ENCODE measurements at regions not wholly inside any gene's neighbourhood (a gene's known extent, or its start where the extent isn't known, plus 50 kb on each side); places are given as distances from the start of the nearest gene placed in this dataset.

DNA sequence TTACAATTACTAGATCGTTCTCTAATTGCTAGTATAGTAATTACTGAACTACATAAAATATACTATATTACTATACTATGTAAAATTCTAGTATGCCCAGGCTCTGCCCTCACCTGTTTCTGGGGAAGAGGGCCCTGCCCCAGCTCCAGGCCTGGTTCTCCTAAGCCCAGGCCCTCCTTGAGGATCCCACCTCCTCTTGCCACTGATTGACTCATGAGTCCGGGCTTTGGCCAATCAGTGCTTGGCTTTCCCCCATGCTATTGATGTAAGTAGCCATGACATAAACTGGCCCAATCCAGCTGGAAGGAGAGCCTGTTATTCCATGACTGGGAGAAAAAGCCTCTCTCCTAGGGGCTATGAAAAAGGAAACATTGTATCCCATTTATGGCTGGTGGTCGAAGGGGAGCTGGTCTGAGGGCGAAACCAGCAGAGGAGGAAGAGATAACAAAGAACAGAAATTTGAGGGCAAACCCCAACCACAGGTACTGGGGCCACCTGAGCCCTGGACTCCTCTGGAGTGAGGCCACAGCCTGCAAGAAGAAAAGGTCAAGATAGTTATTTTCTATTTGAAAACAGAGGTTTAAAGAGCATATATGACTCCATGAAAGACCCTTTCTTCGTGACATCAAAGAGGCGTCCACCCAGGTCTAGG is 129.3 kb upstream of the CD93 start:
- H3K9me3 Mint-ChIP-seq: peaks cover 6% of the 10 kb centered on the region
- no peak overlapping the region for H3K27ac Mint-ChIP-seq
- ATAC-seq: no peak
- DNase-seq (ENCODE audit: low spot score in 2 of 2): no peak
- no peak overlapping the region for H3K4me3 Mint-ChIP-seq
- no peaks in the 10 kb centered on the region for H3K4me1 Mint-ChIP-seq
- H3K36me3 Mint-ChIP-seq: no peaks in the 10 kb centered on the region

GRCh38 chr20:23214903-23215302 is 128.8 kb upstream of the CD93 start:
- DNase-seq (ENCODE audit: low spot score in 2 of 2): no peak
- Mint-ChIP-seq H3K4me3 (no peak overlapping the region), H3K27ac (no peak overlapping the region), H3K9me3 (peaks cover 4% of the 10 kb centered on the region), H3K4me1 (no peaks in the 10 kb centered on the region), H3K36me3 (no peaks in the 10 kb centered on the region)
- ATAC-seq: no peak

DNA sequence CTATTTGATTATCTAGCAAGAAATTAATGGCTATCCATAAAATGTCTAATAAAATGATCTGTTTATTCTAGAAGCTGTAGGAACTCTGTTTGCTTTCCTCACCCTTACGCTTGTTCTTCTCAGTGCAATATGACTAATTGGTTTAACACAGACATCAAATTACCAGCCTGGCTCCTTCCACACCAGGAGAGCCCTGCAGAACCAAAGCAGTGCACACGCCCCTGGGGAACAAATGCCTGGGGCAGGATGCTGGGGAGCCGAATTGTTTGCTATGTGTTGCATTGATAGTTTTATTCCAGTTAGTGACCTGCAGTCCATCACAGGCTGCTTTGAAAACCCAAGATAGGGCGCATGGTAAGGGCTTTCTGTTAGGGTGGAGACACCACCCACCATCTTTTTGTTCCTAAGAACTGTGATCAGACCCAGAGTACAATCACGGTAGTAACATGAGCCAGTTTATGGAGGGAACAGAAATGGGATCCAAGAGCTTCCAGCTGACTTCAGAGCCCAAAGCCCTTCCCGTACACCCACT is 126.4 kb upstream of the CD93 start:
- DNase-seq (ENCODE audit: low spot score in 2 of 2) (peak in 1 of 2 donors; percentile 6), ATAC-seq (no peak)
- Mint-ChIP-seq H3K9me3 (no peaks in the 10 kb centered on the region), H3K36me3 (no peaks in the 10 kb centered on the region), H3K27ac (no peak overlapping the region), H3K4me1 (no peaks in the 10 kb centered on the region), H3K4me3 (no peak overlapping the region)

GRCh38 chr20:23212011-23212410 is 125.9 kb upstream of the CD93 start:
- H3K27ac Mint-ChIP-seq: no peak overlapping the region
- DNase-seq (ENCODE audit: low spot score in 2 of 2) (peak in 1 of 2 donors; percentile 4), ATAC-seq (no peak)
- no peaks in the 10 kb centered on the region for H3K4me1 Mint-ChIP-seq
- H3K4me3 Mint-ChIP-seq: no peak overlapping the region
- H3K9me3 Mint-ChIP-seq: no peaks in the 10 kb centered on the region
- H3K36me3 Mint-ChIP-seq: no peaks in the 10 kb centered on the region

DNA sequence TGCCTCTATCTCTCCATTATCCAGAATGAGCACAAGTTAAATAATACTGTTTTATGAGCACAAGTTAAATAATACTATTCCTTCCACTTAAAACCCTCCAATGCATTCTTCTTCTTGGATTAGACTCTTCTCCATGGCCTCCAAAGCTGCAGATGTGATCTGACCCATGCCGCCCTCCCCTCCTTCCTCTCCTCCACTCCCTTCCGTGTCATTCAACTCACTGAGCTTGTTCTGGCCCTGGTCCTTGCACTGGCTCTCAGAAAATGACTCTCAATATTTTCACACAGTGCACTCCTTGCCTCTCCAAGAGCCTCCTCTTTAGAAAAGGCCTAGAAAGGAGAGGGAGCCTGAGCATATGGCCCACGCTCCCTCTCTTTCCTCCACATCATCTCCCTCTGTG is 125.0 kb upstream of the CD93 start:
- Mint-ChIP-seq H3K9me3 (no peaks in the 10 kb centered on the region), H3K4me3 (no peak overlapping the region), H3K27ac (no peak overlapping the region), H3K4me1 (no peaks in the 10 kb centered on the region), H3K36me3 (no peaks in the 10 kb centered on the region)
- ATAC-seq (no peak), DNase-seq (ENCODE audit: low spot score in 2 of 2) (peak in 1 of 2 donors; percentile 29)

- H3K27ac Mint-ChIP-seq: no peak overlapping the region
- H3K4me3 Mint-ChIP-seq: no peak overlapping the region
- no peaks in the 10 kb centered on the region for H3K9me3 Mint-ChIP-seq
- peak in 1 of 2 donors; percentile 17 for DNase-seq (ENCODE audit: low spot score in 2 of 2)
- H3K4me1 Mint-ChIP-seq: no peaks in the 10 kb centered on the region
- no peaks in the 10 kb centered on the region for H3K36me3 Mint-ChIP-seq
- no peak for ATAC-seq
Measured at GRCh38 chr20:23207826-23208540, 121.9 kb upstream of the CD93 start.

- H3K9me3 Mint-ChIP-seq: no peaks in the 10 kb centered on the region
- H3K27ac Mint-ChIP-seq: no peak overlapping the region
- DNase-seq (ENCODE audit: low spot score in 2 of 2) (no peak), ATAC-seq (no peak)
- H3K4me1 Mint-ChIP-seq: no peaks in the 10 kb centered on the region
- H3K4me3 Mint-ChIP-seq: no peak overlapping the region
- H3K36me3 Mint-ChIP-seq: no peaks in the 10 kb centered on the region
Measured at GRCh38 chr20:23206995-23207394, 120.9 kb upstream of the CD93 start.

DNA sequence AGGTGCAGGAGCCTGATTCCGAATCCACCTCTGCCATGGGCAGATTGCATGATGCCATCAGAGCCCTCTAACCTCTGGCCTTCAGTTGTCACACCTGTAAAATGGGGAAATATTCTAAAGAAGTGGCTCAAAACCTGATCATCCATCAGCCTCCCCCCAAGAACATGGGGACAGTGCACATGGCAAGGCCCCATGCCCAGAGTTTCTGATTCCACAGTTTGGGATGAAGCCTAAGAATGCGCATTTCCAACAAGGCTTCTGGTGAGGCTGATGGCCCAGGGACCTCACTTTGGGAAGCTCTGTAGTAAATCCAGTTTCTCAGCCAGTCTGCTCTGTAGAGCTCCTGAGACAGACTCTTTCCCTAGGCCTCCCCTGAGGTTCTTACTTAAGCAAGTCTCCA is 119.9 kb upstream of the CD93 start:
- Mint-ChIP-seq H3K9me3 (no peaks in the 10 kb centered on the region), H3K4me1 (no peaks in the 10 kb centered on the region), H3K27ac (no peak overlapping the region), H3K36me3 (no peaks in the 10 kb centered on the region), H3K4me3 (no peak overlapping the region)
- no peak for ATAC-seq
- no peak for DNase-seq (ENCODE audit: low spot score in 2 of 2)

- Mint-ChIP-seq H3K9me3 (no peaks in the 10 kb centered on the region), H3K36me3 (no peaks in the 10 kb centered on the region), H3K4me1 (no peaks in the 10 kb centered on the region), H3K27ac (no peak overlapping the region), H3K4me3 (no peak overlapping the region)
- DNase-seq (ENCODE audit: low spot score in 2 of 2) (no peak), ATAC-seq (no peak)
Measured at GRCh38 chr20:23205611-23206041, 119.5 kb upstream of the CD93 start.

- Mint-ChIP-seq H3K4me3 (no peak overlapping the region), H3K4me1 (no peaks in the 10 kb centered on the region), H3K27ac (no peak overlapping the region), H3K36me3 (no peaks in the 10 kb centered on the region), H3K9me3 (no peaks in the 10 kb centered on the region)
- ATAC-seq (no peak), DNase-seq (ENCODE audit: low spot score in 2 of 2) (no peak)
Measured at GRCh38 chr20:23205211-23205610, 119.1 kb upstream of the CD93 start.

DNA sequence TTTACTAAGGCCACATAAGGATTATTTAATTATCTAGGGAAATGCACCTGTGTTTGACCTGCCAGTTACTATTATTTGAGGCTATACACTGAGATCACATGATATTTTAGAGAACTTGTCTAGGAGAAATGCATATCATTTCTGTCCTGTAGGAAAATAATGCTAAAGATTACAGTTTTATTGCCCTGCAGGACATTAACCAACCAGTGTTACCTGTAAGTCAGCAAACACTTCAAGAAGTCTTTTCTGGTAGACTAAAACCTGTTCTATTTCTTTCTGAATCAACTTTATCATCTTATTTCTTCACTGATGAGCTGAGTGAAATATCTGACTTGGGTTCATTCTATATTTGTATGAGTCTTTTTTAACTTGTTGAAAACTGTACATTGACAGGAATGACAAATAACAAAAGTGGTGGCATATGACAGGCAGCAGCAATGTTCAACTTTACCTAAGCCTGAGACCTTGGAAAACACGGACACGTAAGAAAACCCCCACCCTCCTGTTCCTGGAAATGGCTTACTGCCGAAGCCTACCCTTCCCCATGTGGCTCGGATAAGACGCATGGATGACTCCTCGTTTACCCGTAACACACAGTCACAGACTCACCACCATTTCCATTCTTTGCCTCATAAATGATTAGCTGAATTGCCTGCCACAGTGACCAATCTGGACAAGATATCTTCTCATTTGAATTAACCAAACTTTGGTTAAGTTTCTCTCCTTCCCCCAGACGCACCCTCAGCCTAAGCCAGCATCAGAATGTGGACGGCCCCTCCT is 118.0 kb upstream of the CD93 start:
- Mint-ChIP-seq H3K9me3 (no peaks in the 10 kb centered on the region), H3K36me3 (no peaks in the 10 kb centered on the region), H3K4me1 (no peaks in the 10 kb centered on the region), H3K4me3 (no peak overlapping the region), H3K27ac (no peak overlapping the region)
- no peak for DNase-seq (ENCODE audit: low spot score in 2 of 2)
- no peak for ATAC-seq

DNA sequence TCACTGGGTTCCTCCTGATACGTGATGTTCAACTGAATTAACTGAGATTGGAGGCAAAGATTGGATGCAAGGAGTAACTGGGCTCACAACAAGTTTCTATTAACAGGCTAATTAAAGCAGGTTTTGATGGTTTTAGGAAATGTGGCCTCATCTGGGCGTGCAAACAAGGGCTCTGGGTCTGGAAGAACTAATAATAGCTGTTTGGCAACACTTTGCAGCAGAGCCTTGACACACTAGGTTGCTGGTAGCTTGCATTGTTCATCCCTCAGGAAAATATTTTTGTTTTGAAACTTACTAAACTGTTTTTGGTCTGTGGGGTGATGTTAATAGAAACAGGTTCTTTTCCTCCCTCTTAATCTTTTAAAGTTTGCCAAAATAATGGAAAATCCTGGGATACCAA is 117.2 kb upstream of the CD93 start:
- Mint-ChIP-seq H3K9me3 (no peaks in the 10 kb centered on the region), H3K27ac (no peak overlapping the region), H3K4me3 (no peak overlapping the region), H3K4me1 (no peaks in the 10 kb centered on the region), H3K36me3 (no peaks in the 10 kb centered on the region)
- ATAC-seq (no peak), DNase-seq (ENCODE audit: low spot score in 2 of 2) (no peak)

- Mint-ChIP-seq H3K27ac (no peak overlapping the region), H3K36me3 (no peaks in the 10 kb centered on the region), H3K4me1 (no peaks in the 10 kb centered on the region), H3K9me3 (no peaks in the 10 kb centered on the region), H3K4me3 (no peak overlapping the region)
- no peak for DNase-seq (ENCODE audit: low spot score in 2 of 2)
- no peak for ATAC-seq
Measured at GRCh38 chr20:23201658-23202057, 115.5 kb upstream of the CD93 start.

- Mint-ChIP-seq H3K36me3 (no peaks in the 10 kb centered on the region), H3K27ac (no peak overlapping the region), H3K9me3 (no peaks in the 10 kb centered on the region), H3K4me3 (no peak overlapping the region), H3K4me1 (no peaks in the 10 kb centered on the region)
- ATAC-seq: no peak
- DNase-seq (ENCODE audit: low spot score in 2 of 2): no peak
Measured at GRCh38 chr20:23200914-23201313, 114.8 kb upstream of the CD93 start.

GRCh38 chr20:23200413-23200812 is 114.3 kb upstream of the CD93 start:
- H3K27ac Mint-ChIP-seq: no peak overlapping the region
- H3K9me3 Mint-ChIP-seq: no peaks in the 10 kb centered on the region
- H3K4me1 Mint-ChIP-seq: no peaks in the 10 kb centered on the region
- H3K36me3 Mint-ChIP-seq: no peaks in the 10 kb centered on the region
- no peak for DNase-seq (ENCODE audit: low spot score in 2 of 2)
- no peak for ATAC-seq
- no peak overlapping the region for H3K4me3 Mint-ChIP-seq

DNA sequence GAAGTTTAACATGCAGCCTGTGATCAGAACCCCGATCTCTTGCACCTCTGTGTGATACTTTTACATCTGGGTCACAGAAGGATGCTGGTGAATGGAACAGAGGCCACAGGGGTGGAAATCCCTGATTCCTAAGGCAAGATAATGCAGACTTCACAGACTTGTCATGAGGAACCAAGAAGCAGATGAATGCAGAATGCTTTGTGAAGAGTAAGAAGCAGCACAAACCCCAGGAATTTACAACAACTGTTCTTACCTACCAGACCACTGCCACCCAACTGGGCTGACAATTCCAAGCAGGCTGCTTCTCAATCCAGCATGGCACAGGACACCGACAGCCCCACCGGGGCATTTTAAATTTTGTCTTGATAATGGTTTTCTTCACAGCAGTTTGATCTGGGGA is 113.2 kb upstream of the CD93 start:
- H3K27ac Mint-ChIP-seq: no peak overlapping the region
- DNase-seq (ENCODE audit: low spot score in 2 of 2) (no peak), ATAC-seq (no peak)
- H3K36me3 Mint-ChIP-seq: no peaks in the 10 kb centered on the region
- H3K9me3 Mint-ChIP-seq: no peaks in the 10 kb centered on the region
- H3K4me3 Mint-ChIP-seq: no peak overlapping the region
- no peaks in the 10 kb centered on the region for H3K4me1 Mint-ChIP-seq
